Activated naive CD8-positive, alpha-beta T cell (primary cell): ENCODE measurements at regions not wholly inside any gene's neighbourhood (a gene's known extent, or its start where the extent isn't known, plus 50 kb on each side); places are given as distances from the start of the nearest gene placed in this dataset.

Experiments
- H3K27ac Mint-ChIP-seq: one replicate; pipeline ENCODE4 v1.8.0; 2021; ENCODE audit warnings: mixed read lengths
- H3K27me3 Mint-ChIP-seq: one replicate; pipeline ENCODE4 v1.8.0; 2021; ENCODE audit warnings: mixed read lengths
- H3K36me3 Mint-ChIP-seq: one replicate; pipeline ENCODE4 v1.8.0; 2021; ENCODE audit warnings: mixed read lengths
- H3K4me1 Mint-ChIP-seq: one replicate; pipeline ENCODE4 v1.8.0; 2021; ENCODE audit warnings: low read depth, mixed read lengths
- H3K4me3 Mint-ChIP-seq: one replicate; pipeline ENCODE4 v1.8.0; 2021; ENCODE audit warnings: mild to moderate bottlenecking, mixed read lengths
- H3K9me3 Mint-ChIP-seq: one replicate; pipeline ENCODE4 v1.8.0; 2021; ENCODE audit warnings: low read depth, mixed read lengths

DNA sequence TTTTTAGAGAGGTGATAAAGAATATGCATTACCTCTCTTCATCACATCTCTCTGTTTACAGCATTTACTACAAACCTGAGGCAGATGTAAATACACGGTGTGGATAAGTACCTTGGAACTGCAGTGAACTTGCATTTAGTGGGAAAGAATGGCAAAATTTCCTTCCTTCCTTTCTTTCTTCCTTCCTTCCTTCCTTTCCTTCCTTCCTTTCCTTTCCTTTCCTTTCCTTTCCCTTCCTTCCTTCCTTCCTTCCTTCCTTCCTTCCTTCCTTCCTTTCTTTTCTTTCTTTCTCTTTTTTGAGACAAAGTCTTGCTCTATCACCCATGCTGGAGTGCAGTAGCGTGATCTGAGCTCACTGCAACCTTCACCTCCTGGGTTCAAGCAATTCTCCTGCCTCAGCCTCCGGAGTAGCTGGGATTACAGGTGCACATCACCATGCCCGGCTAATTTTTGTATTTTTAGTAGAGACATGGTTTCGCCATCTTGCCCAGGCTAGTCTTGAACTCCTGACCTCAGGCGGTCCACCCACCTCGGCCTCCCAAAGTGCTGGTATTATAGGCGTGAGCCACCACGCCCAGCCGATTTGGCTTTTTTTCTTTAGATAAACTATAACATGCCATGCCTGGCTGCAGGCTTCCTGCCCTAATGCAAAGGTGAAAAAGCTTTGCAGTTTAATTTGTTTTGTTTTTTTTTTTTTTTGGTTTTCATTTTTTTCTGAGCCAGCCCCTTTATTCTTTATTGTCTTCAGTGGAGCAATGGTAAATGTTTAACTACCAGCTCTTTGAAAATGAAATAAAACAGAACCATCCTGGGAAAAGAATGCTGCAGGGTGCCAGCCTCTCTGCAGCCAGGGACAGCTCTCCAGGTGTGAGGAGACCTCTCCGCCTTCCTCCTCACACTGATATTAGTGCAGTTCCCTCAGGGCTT lies 64.2 kb upstream of the NEDD9 start:
- Mint-ChIP-seq H3K9me3 (peaks cover 14% of the 10 kb centered on the region), H3K27me3 (no peaks in the 10 kb centered on the region), H3K4me1 (peaks cover 24% of the 10 kb centered on the region), H3K36me3 (peaks cover 56% of the 10 kb centered on the region), H3K4me3 (no peak overlapping the region), H3K27ac (no peak overlapping the region)

- H3K9me3 Mint-ChIP-seq: peaks cover 10% of the 10 kb centered on the region
- H3K4me3 Mint-ChIP-seq: no peak overlapping the region
- H3K27me3 Mint-ChIP-seq: no peaks in the 10 kb centered on the region
- H3K27ac Mint-ChIP-seq: no peak overlapping the region
- H3K4me1 Mint-ChIP-seq: peaks cover 16% of the 10 kb centered on the region
- H3K36me3 Mint-ChIP-seq: peaks cover 53% of the 10 kb centered on the region
Observed at GRCh38 chr6:11295969-11296368, 63.5 kb upstream of the NEDD9 start.

DNA sequence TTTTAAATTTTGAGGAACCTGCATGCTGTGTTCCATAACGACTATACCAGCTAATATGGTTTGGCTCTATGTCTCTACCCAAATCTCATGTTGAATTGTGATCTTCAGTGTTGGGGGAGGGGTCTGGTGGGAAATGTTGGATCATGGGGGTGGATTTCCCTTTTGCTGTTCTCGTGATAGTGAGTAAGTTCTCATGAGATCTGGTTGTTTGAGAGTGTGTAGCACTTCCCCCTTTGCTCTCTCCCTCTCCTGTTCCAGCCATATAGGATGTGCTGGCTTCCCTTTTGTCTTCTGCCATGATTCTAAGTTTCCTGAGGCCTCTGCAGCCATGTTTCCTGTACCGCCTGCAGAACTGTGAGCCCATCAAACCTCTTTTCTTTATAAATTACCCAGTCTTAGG lies 61.8 kb upstream of the NEDD9 start:
- peaks cover 7% of the 10 kb centered on the region for H3K9me3 Mint-ChIP-seq
- H3K4me1 Mint-ChIP-seq: peaks cover 4% of the 10 kb centered on the region
- no peaks in the 10 kb centered on the region for H3K27me3 Mint-ChIP-seq

DNA sequence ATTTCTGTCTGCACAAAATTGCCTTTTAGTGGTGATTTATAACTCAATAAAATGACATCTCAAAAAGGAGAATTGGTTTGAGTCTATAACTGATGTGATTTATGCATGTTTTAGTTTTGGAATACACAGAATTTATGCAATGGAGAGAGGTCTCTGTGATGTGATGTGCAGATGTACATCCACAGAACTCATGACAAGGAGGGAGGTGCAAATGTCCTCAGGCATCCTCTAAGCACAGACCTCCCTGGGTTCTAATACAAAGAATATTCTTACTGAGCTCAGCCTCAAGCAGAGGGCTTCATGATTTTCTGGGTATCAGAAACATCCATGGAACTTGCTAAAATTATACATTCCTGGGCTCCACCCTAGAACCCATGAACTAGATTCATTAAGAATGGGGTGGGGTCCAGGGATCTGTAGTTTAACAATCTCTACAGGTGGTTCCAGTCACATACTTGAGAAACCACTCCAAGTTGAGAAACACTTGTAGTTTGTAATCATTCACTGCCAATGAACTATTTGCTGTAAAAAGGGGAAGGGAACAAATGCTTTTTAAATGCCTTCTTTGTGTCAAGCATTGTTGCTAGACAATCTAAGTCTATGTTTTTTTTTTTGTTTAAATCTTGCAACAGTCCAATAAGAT lies 60.2 kb upstream of the NEDD9 start:
- peaks cover 58% of the 10 kb centered on the region for H3K36me3 Mint-ChIP-seq
- no peak overlapping the region for H3K27ac Mint-ChIP-seq
- H3K9me3 Mint-ChIP-seq: peaks cover 10% of the 10 kb centered on the region
- H3K4me3 Mint-ChIP-seq: no peak overlapping the region
- H3K4me1 Mint-ChIP-seq: peaks cover 4% of the 10 kb centered on the region
- H3K27me3 Mint-ChIP-seq: no peaks in the 10 kb centered on the region

More for the DNA sequence above, 61.8 kb upstream of the NEDD9 start:
- H3K4me3 Mint-ChIP-seq: no peak overlapping the region
- H3K36me3 Mint-ChIP-seq: peaks cover 53% of the 10 kb centered on the region
- H3K27ac Mint-ChIP-seq: no peak overlapping the region

DNA sequence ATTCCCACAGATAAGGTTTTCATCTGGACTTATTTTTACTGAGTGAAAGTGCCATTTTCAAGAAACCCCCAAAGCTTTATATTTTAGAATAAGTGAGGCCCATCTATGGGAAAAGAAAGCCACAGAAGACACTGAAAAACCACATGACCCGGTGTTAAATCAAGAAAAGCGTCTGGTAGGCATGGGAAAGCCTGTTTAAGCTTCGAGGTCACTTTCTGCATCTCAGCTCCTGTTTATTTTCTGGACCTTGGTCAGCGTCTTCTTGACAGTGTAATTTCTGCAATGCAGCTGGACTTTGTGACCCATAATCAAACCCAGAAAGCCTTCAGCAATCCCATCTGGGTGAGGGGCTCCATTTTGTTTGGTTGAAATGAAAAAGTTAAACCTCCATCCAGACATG lies 59.6 kb upstream of the NEDD9 start:
- H3K4me3 Mint-ChIP-seq: no peak overlapping the region

DNA sequence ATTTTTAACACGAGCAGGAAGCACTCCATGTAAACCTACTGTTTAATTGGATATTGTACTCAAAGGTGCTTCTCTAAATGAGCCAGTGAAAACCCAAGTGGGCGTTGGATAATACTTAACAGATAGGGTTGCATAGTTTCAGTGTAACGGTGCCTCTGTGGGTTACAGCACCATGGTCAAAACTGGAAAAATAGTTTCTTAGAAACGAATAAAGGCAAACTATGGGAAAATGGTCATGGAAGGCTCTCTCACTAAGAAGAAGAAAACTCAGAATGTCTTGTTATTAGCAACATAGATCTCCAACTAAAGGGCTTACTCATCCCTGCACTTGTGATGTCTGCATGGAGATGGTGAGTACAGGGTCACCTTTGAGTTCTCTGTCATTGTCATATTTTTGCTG lies 59.1 kb upstream of the NEDD9 start:
- Mint-ChIP-seq H3K27me3 (no peaks in the 10 kb centered on the region), H3K9me3 (peaks cover 10% of the 10 kb centered on the region), H3K27ac (no peak overlapping the region), H3K4me3 (no peak overlapping the region), H3K36me3 (peaks cover 58% of the 10 kb centered on the region), H3K4me1 (peaks cover 4% of the 10 kb centered on the region)

More for the DNA sequence above, 59.6 kb upstream of the NEDD9 start:
- H3K27ac Mint-ChIP-seq: no peak overlapping the region
- H3K27me3 Mint-ChIP-seq: no peaks in the 10 kb centered on the region
- H3K36me3 Mint-ChIP-seq: peaks cover 58% of the 10 kb centered on the region
- peaks cover 4% of the 10 kb centered on the region for H3K4me1 Mint-ChIP-seq
- H3K9me3 Mint-ChIP-seq: peaks cover 10% of the 10 kb centered on the region

- H3K9me3 Mint-ChIP-seq: peaks cover 3% of the 10 kb centered on the region
- peaks cover 2% of the 10 kb centered on the region for H3K4me1 Mint-ChIP-seq
- H3K4me3 Mint-ChIP-seq: no peak overlapping the region
- no peak overlapping the region for H3K27ac Mint-ChIP-seq
- peaks cover 52% of the 10 kb centered on the region for H3K36me3 Mint-ChIP-seq
- H3K27me3 Mint-ChIP-seq: no peaks in the 10 kb centered on the region
Observed at GRCh38 chr6:11290027-11290426, 57.6 kb upstream of the NEDD9 start.

GRCh38 chr6:11288065-11288464 lies 55.6 kb upstream of the NEDD9 start:
- Mint-ChIP-seq H3K4me3 (no peak overlapping the region), H3K4me1 (peaks cover 2% of the 10 kb centered on the region), H3K9me3 (peaks cover 3% of the 10 kb centered on the region), H3K36me3 (peaks cover 39% of the 10 kb centered on the region), H3K27ac (no peak overlapping the region), H3K27me3 (no peaks in the 10 kb centered on the region)

DNA sequence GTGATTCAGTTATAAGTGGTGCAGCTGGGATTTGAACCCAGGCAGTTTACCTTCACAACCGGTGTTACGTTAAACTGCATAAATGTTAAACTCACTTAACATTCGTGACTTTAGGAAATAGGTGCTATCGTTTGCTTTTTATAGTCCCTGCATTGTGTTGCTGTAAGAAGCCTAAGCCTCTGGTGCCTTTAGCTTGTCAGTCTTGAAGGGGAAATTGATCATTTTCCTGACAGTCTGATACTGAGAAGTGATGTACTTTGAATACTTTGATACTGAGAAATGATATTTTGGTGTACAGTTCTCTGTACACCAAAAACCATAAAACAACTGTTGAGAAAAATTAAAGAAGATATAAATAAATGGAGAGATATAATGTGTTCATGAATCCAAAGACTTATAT lies 52.5 kb upstream of the NEDD9 start:
- peaks cover under 1% of the 10 kb centered on the region for H3K4me1 Mint-ChIP-seq
- no peak overlapping the region for H3K27ac Mint-ChIP-seq
- peaks cover 17% of the 10 kb centered on the region for H3K36me3 Mint-ChIP-seq
- H3K4me3 Mint-ChIP-seq: no peak overlapping the region
- peaks cover 3% of the 10 kb centered on the region for H3K9me3 Mint-ChIP-seq
- no peaks in the 10 kb centered on the region for H3K27me3 Mint-ChIP-seq

DNA sequence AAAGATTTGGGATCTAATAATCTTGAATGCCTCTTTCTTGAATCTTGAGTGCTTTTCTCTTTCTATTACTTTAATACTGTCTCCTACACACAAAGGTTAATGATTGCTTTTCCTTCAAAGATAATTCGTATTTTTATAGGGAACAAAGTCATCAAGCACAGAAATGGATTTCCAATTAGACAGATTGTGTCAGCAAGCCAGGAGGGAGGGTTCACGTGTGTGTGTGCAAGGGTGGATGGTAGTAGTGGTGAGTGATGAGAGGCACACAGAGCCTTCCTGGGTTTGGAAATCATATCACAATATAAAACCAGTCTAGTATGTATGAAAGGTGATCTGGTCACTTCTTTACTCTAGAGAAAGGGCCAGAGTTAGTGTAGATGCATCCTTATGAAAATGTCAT lies 51.2 kb upstream of the NEDD9 start:
- no peaks in the 10 kb centered on the region for H3K27me3 Mint-ChIP-seq
- no peak overlapping the region for H3K4me3 Mint-ChIP-seq
- H3K36me3 Mint-ChIP-seq: peaks cover 14% of the 10 kb centered on the region
- no peak overlapping the region for H3K27ac Mint-ChIP-seq
- peaks cover under 1% of the 10 kb centered on the region for H3K9me3 Mint-ChIP-seq
- peaks cover 3% of the 10 kb centered on the region for H3K4me1 Mint-ChIP-seq

DNA sequence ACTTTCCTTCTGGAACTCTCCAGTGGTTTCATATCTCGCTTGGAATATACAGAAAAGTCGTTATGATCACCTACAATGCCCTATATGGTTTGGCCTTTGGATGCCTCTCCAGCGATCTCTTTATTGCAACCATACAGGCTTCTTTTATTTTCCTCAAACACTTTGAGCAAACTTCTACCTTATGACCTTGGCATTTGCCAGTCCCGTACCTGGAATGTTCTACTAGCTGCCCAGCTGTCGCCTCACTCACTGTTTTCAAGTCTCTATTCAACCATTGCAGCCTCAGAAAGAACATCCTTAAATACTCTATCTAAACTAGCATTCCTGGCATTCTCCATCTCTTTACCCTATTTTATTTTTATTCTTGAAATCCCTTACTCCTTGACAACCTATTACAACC lies 50.4 kb upstream of the NEDD9 start:
- Mint-ChIP-seq H3K9me3 (no peaks in the 10 kb centered on the region), H3K4me3 (no peak overlapping the region), H3K4me1 (peaks cover 11% of the 10 kb centered on the region), H3K36me3 (peaks cover 18% of the 10 kb centered on the region), H3K27ac (no peak overlapping the region), H3K27me3 (no peaks in the 10 kb centered on the region)
